ENCODE measurements at regions not wholly inside any gene's neighbourhood (a gene's known extent, or its start where the extent isn't known, plus 50 kb on each side); places are given as distances from the start of the nearest gene placed in this dataset.

GRCh38 chr2:12399240-12399639, 317.5 kb upstream of the TRIB2 start:
- TF ChIP-seq CTCF (IDR thresholded peaks at IDR 0.05): no peak
- no peak for TF ChIP-seq POLR2A (IDR thresholded peaks at IDR 0.05)
- TF ChIP-seq POLR2AphosphoS5 (IDR thresholded peaks at IDR 0.05; ENCODE audit: insufficient read depth in 1 of 2, low read depth in 1 of 2): no peak
